ENCODE measurements at regions not wholly inside any gene's neighbourhood (a gene's known extent, or its start where the extent isn't known, plus 50 kb on each side); places are given as distances from the start of the nearest gene placed in this dataset.

DNA sequence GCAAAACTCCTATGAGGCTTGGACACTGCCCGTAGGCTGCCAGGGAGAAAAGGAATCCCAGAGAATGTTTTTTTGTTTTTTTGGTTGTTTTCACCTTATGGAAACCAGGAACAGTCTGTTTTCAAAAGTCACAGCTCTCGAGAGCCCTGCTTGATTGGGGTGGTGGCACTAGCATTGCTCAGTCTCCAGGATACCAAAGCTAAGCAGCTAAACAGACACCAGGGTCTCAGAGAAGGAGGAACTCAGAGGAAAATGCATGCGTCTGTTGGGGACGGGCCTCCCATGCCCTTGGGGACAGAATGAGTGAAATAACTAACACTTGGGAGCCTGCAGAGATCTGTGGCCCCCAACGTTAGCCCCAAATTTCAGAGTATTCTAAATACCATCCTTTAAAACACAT is 178.8 kb downstream of the SOX9 start:
- no peak for TF ChIP-seq EZH2 (optimal IDR thresholded peaks at IDR 0.05; ENCODE audit: low read depth, low read length)
- TF ChIP-seq, protein P1, sequence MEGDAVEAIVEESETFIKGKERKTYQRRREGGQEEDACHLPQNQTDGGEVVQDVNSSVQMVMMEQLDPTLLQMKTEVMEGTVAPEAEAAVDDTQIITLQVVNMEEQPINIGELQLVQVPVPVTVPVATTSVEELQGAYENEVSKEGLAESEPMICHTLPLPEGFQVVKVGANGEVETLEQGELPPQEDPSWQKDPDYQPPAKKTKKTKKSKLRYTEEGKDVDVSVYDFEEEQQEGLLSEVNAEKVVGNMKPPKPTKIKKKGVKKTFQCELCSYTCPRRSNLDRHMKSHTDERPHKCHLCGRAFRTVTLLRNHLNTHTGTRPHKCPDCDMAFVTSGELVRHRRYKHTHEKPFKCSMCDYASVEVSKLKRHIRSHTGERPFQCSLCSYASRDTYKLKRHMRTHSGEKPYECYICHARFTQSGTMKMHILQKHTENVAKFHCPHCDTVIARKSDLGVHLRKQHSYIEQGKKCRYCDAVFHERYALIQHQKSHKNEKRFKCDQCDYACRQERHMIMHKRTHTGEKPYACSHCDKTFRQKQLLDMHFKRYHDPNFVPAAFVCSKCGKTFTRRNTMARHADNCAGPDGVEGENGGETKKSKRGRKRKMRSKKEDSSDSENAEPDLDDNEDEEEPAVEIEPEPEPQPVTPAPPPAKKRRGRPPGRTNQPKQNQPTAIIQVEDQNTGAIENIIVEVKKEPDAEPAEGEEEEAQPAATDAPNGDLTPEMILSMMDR (IDR thresholded peaks at IDR 0.05; ENCODE audit: low read length) = no peak
- TF ChIP-seq EZH2phosphoT487 (IDR thresholded peaks at IDR 0.05; ENCODE audit: low read length) = no peak
